ENCODE measurements at regions not wholly inside any gene's neighbourhood (a gene's known extent, or its start where the extent isn't known, plus 50 kb on each side); places are given as distances from the start of the nearest gene placed in this dataset.

GRCh38 chr3:132087356-132087755 is 52.5 kb upstream of the CPNE4 start:
- TF ChIP-seq CTCF (IDR thresholded peaks at IDR 0.05; ENCODE audit: low read depth, low read length) (no peak), EZH2phosphoT487 (IDR thresholded peaks at IDR 0.05; ENCODE audit: low read depth) (no peak)

All from OCI-LY3 (cell line).